ENCODE measurements at regions not wholly inside any gene's neighbourhood (a gene's known extent, or its start where the extent isn't known, plus 50 kb on each side); places are given as distances from the start of the nearest gene placed in this dataset.
"Not testable (repeated sequence)": the region's sequence is repeated elsewhere in the genome, so short reads cannot be mapped to it uniquely, and the experiment has no call there.

- no peak for DNase-seq (ENCODE audit: low read depth)
These were observed 307.2 kb downstream of the HHIPL2 start for GRCh38 chr1:222240536-222241181.

- DNase-seq (ENCODE audit: low read depth) = no peak
These were observed 308.8 kb downstream of the HHIPL2 start for GRCh38 chr1:222239130-222239529.

GRCh38 chr1:222234351-222234750 lies 313.6 kb downstream of the HHIPL2 start:
- DNase-seq (ENCODE audit: low read depth) = no peak

DNA sequence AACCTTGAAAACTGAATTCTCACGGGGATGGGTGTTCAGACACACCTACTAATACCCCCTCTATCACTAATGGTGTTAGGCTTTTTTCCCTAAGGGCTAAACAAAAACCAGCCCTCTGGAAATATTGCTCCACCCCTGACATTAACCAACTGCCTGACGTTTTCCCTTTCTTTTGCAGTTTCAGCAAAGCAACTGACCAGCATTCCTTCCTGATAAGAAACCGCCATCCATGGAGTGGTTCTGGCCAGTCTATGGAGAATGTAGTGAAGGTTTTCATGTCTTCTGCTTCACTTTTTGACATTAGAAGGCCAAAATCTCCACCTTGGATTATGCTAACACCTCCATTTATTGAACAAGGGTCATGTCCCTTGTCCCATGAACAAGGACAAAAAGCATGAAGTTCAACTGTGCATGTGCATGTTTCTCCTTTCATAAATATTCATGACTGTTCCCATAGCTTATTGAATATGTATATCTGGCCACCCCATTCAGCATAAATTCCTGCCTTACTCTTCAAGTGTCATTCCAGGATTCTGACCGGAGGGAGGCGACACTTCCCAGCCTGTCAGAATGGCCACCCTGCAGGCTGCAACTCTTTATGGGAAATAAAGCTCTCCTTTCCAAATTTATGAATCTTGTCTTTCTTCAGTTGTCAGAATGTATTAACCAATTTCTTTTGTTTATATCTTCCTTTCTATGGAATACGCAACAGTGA lies 314.3 kb downstream of the HHIPL2 start:
- no peak for DNase-seq (ENCODE audit: low read depth)

GRCh38 chr1:222232842-222233241 lies 315.1 kb downstream of the HHIPL2 start:
- no peak for DNase-seq (ENCODE audit: low read depth)

- DNase-seq (ENCODE audit: low read depth) = no peak
These were observed 318.1 kb downstream of the HHIPL2 start for GRCh38 chr1:222229672-222230312.

GRCh38 chr1:222225316-222225691 lies 322.6 kb downstream of the HHIPL2 start:
- DNase-seq (ENCODE audit: low read depth) = no peak

DNA sequence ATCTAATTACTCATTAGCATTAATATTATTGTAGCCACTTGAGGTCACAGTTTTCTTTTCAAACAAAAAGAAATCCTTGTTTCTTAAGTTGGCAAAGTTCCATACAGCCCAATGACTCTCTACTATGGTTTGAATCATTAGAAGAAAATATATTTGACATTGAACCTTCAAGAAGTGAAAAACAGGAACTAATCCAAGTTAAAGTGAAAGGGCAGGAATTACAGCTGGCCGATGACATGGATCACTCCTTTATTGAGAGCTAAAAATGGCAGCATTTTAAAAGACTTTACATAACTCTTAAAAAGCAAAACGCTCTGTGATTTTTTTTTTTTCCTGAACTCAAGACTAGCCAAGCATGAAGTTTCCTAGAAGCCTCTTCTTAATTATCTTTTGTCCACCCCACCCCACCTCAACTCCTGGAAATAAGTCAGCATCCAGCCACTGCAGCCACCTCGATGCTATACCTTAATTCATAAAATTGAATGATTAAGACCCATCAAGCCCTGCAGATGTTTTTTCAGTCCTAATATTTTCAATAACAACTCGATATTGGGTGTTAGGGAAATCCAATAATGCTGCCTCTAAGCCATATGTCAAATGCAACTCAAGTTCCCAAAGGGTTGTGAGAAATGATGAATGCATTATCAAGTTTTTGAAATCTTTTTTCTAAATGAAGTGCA lies 323.1 kb downstream of the HHIPL2 start:
- DNase-seq (ENCODE audit: low read depth) = no peak

- no peak for DNase-seq (ENCODE audit: low read depth)
These were observed 323.7 kb downstream of the HHIPL2 start for GRCh38 chr1:222224156-222224555.

GRCh38 chr1:222223010-222223409 lies 324.9 kb downstream of the HHIPL2 start:
- no peak for DNase-seq (ENCODE audit: low read depth)

- DNase-seq (ENCODE audit: low read depth) = no peak
These were observed 331.6 kb downstream of the HHIPL2 start for GRCh38 chr1:222216255-222216754.

- no peak for DNase-seq (ENCODE audit: low read depth)
These were observed 337.1 kb downstream of the HHIPL2 start for GRCh38 chr1:222210776-222211175.

DNA sequence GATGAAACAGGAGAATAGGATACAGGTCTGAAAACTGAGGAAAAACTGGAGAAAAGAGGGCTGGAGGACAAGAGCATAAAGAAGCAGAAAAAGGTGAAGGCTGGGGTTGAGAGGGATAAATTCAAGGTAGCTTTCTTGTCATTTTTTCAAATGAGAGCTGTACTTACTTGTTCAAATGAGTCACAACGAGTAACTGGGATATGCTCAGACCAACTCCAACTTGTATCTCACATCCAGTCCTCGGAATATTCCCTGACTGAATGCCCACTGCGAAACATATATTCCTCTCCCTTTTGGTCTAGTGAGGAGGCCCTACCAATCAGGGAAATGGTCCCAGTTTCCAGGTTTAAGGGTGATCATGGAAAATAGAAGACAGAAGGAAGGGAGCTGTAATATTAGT lies 343.4 kb downstream of the HHIPL2 start:
- no peak for DNase-seq (ENCODE audit: low read depth)

DNA sequence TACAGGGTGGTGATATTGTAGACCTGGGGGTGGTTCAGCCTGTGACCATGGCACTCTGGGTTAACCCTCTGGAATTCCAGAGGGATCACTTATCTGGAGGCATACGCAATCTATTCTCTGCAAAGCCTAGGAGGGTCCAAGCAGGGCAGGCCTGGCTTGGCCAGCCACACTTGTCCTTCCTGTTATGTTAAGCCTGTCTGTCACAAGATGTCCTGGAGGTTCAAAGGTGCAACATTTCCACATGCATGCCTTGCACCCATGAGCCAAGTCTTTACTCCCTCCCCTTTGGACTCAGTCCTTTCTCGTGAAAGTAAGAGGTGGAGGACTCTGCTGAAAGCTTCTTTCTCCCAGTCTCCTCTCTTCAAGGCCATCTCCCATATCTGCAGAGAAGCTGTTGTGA lies 345.1 kb downstream of the HHIPL2 start:
- DNase-seq (ENCODE audit: low read depth) = no peak

- no peak for DNase-seq (ENCODE audit: low read depth)
These were observed 351.2 kb downstream of the HHIPL2 start for GRCh38 chr1:222196736-222197135.

- no peak for DNase-seq (ENCODE audit: low read depth)
These were observed 351.6 kb downstream of the HHIPL2 start for GRCh38 chr1:222196288-222196687.

- DNase-seq (ENCODE audit: low read depth) = no peak
These were observed 352.0 kb downstream of the HHIPL2 start for GRCh38 chr1:222195857-222196256.

GRCh38 chr1:222189218-222189617 lies 358.7 kb downstream of the HHIPL2 start:
- no peak for DNase-seq (ENCODE audit: low read depth)

DNA sequence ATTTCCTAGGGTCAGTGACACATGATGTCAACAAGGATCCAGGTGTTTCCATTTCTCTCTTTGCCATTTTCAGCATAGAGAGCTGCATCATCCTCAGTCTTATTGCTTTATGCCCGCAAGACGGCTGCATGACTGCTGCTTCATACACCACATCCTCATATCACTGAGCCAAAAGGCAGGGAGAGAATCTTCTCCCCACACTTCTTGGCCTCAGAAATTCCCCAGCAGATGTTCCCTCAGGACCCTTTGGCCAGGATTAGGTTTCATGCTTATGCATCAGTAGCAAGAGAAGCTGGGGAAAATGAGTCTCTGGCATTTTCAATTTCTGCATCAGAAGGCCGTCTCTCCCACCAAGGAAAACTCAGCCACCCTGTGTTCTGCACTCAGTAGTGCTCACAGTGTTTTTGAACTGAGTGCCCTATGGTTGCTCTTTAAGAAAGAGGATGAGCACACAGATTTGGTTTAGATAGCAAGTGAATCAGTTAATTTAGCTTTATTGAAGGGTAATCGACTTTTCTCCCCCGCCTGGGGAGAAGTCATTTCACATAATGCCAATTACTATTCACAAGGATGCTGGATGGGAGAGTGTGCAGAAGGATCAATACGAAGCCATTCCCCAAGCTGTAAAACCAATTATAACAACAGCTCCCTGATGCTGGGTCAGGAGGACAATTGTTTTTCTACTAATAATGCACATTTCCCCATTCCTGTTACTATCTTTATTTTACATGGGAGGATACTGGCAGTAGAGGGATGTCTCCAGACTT lies 360.2 kb downstream of the HHIPL2 start:
- DNase-seq (ENCODE audit: low read depth) = no peak

DNA sequence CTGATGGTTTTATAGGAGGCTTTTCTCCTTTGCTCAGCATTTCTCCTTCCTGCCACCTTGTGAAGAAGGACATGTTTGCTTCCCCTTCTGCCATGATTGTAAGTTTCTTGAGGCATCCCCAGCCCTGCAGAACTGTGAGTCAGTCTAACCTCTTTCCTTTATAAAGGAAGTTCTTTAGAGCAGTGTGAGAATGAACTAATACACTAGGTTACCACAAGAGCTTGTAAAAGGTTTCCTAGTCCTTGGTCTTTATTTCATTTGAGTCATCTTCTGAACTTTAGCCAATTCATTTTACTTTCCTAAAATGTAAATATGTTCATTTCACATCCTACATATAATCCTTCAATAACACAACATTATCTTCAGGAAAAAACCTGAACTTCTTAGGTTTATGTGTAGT lies 365.3 kb downstream of the HHIPL2 start:
- no peak for DNase-seq (ENCODE audit: low read depth)

DNA sequence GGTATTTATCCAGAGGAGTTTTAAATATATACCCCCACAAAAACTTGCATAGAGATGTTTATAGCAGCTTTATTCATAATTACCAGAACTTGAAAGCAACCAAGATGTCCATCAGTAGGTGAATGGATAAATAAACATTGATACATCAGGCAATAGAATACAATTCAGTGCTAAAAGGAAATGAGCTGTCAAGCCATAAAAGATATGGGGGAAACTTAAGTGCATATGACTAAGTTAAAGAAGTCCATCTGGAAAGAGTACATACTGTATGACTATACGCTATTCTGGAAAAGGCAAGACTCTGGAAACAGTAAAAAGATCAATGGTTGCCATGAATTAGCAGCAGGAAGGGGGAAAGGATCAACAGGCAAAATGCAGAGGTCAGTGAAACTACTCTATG lies 366.7 kb downstream of the HHIPL2 start:
- no peak for DNase-seq (ENCODE audit: low read depth)

GRCh38 chr1:222177496-222177895 lies 370.4 kb downstream of the HHIPL2 start:
- DNase-seq (ENCODE audit: low read depth) = not testable (repeated sequence)

Measured in stimulated activated CD4-positive, alpha-beta T cell treated with anti-CD3 and anti-CD28 coated beads, Interleukin-2, amount 100 ng/mL, for 4 hours (primary cell).